ENCODE measurements at regions not wholly inside any gene's neighbourhood (a gene's known extent, or its start where the extent isn't known, plus 50 kb on each side); places are given as distances from the start of the nearest gene placed in this dataset.

DNA sequence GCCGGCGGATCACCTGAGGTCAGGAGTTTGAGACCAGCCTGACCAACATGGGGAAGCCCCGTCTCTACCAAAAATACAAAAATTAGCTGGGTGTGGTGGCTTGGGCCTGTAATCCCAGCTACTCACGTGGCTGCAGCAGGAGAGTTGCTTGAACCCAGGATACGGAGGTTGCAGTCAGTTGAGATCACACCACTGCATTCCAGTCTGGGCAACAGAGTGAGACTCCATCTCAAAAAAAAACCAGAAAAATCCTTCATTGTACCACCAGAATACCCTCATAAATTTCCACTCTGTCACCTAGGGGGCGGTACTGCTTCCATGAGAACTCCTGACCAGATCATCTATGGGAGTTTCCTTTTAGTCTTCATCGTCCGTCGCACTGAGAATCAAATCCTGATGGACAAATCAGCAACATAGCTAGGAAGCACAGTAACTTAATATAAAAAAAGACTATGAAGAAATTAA, 225.8 kb upstream of the KLF14 start:
- TF ChIP-seq, protein P1, sequence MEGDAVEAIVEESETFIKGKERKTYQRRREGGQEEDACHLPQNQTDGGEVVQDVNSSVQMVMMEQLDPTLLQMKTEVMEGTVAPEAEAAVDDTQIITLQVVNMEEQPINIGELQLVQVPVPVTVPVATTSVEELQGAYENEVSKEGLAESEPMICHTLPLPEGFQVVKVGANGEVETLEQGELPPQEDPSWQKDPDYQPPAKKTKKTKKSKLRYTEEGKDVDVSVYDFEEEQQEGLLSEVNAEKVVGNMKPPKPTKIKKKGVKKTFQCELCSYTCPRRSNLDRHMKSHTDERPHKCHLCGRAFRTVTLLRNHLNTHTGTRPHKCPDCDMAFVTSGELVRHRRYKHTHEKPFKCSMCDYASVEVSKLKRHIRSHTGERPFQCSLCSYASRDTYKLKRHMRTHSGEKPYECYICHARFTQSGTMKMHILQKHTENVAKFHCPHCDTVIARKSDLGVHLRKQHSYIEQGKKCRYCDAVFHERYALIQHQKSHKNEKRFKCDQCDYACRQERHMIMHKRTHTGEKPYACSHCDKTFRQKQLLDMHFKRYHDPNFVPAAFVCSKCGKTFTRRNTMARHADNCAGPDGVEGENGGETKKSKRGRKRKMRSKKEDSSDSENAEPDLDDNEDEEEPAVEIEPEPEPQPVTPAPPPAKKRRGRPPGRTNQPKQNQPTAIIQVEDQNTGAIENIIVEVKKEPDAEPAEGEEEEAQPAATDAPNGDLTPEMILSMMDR (IDR thresholded peaks at IDR 0.05; ENCODE audit: low read length): peak; percentile 72
- TF ChIP-seq EZH2 (optimal IDR thresholded peaks at IDR 0.05; ENCODE audit: low read depth, low read length): no peak
